ENCODE measurements at regions not wholly inside any gene's neighbourhood (a gene's known extent, or its start where the extent isn't known, plus 50 kb on each side); places are given as distances from the start of the nearest gene placed in this dataset.

- Histone ChIP-seq H4K5ac (ENCODE audit: insufficient read length, low read depth, low read length) (no peak overlapping the region), H3K9me3 (ENCODE audit: insufficient read depth in 2 of 2, low read depth in 1 of 2, low read length in 1 of 2) (no peaks in the 10 kb centered on the region), H2BK12ac (ENCODE audit: low read depth, low read length) (peak overlapping the region; percentile 81; the same call in 1 of the 2 replicates), H2BK15ac (ENCODE audit: low read length) (no peak overlapping the region), H4K20me1 (replicated peaks in 1 of 2; ENCODE audit: control insufficient read depth in 1 of 2, insufficient read depth in 2 of 2, low read length in 2 of 2) (peaks cover 0 to 3% of the 10 kb centered on the region in 2 experiments), H2BK5ac (ENCODE audit: low read depth, low read length) (no peak overlapping the region; the same call in 1 of the 2 replicates), H3K4ac (replicated peaks; ENCODE audit: insufficient read length, low read depth, low read length) (peak overlapping the region; percentile 19), H3K4me2 (ENCODE audit: insufficient read depth in 1 of 2, low read depth in 2 of 2, low read length in 2 of 2) (no peak overlapping the region), H3K23me2 (ENCODE audit: low read depth, low read length) (peaks cover 2% of the 10 kb centered on the region; the same call in 1 of the 2 replicates), H3K14ac (ENCODE audit: insufficient read length) (no peak overlapping the region), H2AFZ (ENCODE audit: low read length) (no peak overlapping the region), H3K23ac (ENCODE audit: insufficient read length) (no peak overlapping the region), H3K79me1 (ENCODE audit: low read depth, low read length) (no peaks in the 10 kb centered on the region), H2AK5ac (ENCODE audit: low read depth, low read length) (peak overlapping the region; percentile 61; the same call in 1 of the 2 replicates), H3K56ac (replicated peaks; ENCODE audit: insufficient read length, low read depth, low read length) (no peak overlapping the region), H4K8ac (ENCODE audit: extremely low read depth, insufficient read depth, low read length) (no peak overlapping the region), H3K18ac (ENCODE audit: extremely low read depth, low read length) (0 out of 2 replicates have a peak overlapping the region, but pooled peaks have one; percentile 16), H2BK20ac (ENCODE audit: low read length) (no peak overlapping the region), H4K91ac (replicated peaks; ENCODE audit: insufficient read length, low read length) (peak overlapping the region; percentile 58), H2BK120ac (replicated peaks; ENCODE audit: low read depth, low read length) (no peak overlapping the region), H3K9ac (replicated peaks in 1 of 4; ENCODE audit: extremely low read depth in 1 of 4, low read depth in 3 of 4, low read length in 3 of 4) (no peak overlapping the region), H3K27me3 (replicated peaks in 1 of 4; ENCODE audit: control insufficient read depth in 3 of 4, extremely low read depth in 1 of 4, insufficient read depth in 3 of 4, low read length in 3 of 4) (peaks cover 0 to 38% (median 28%) of the 10 kb centered on the region in 4 experiments; a peak in 6 of 7 replicates), H3K4me1 (replicated peaks in 1 of 4; ENCODE audit: control insufficient read depth in 3 of 4, insufficient read depth in 4 of 4, low read length in 3 of 4) (peaks cover 2 to 16% (median 9%) of the 10 kb centered on the region in 4 experiments), H3K4me3 (ENCODE audit: extremely low read depth in 1 of 4, insufficient read depth in 2 of 4, low read depth in 3 of 4, low read length in 4 of 4) (no peak overlapping the region), H3K27ac (ENCODE audit: low read depth, low read length) (no peak overlapping the region), H3K36me3 (ENCODE audit: control insufficient read depth in 2 of 4, insufficient read depth in 4 of 4, low read length in 3 of 4) (no peaks in the 10 kb centered on the region), H3K79me2 (ENCODE audit: control insufficient read depth in 1 of 2, insufficient read depth in 2 of 2, low read length in 2 of 2) (no peaks in the 10 kb centered on the region)
- CTCF ChIA-PET (ENCODE audit: partially characterized antibody), result interaction anchor here (1.1 to 4.0 kb wide), 3 partner anchors 9 to 241 kb away, joined by 3 to 17 read pairs (median 6); no protein-coding TSS in a partner anchor
- WGBS, 2 experiments (ENCODE audit: extremely low coverage in 1 of 2, insufficient coverage in 1 of 2, insufficient read length in 1 of 2, insufficient replicate concordance in 2 of 2, low coverage in 1 of 2, low lambda C conversion rate in 2 of 2, missing lambda C conversion rate in 1 of 2), result 89% methylated on average over 10 of the region's 10 CpGs; no CpG with 5 or more reads in 1 of the 2 experiments
- TF ChIP-seq JUND (IDR thresholded peaks at IDR 0.05; ENCODE audit: low read length) (no peak), EP300 (IDR thresholded peaks at IDR 0.05; ENCODE audit: borderline replicate concordance in 1 of 2, low read depth in 2 of 2, low read length in 2 of 2) (no peak), TAF7 (optimal IDR thresholded peaks at IDR 0.05; ENCODE audit: borderline replicate concordance, low read depth, low read length) (no peak)
- FAIRE-seq (no peak), DNase-seq (ENCODE audit: low read depth in 1 of 2, low spot score in 2 of 2) (no peak)
- POLR2A ChIA-PET (ENCODE audit: partially characterized antibody), result no interaction called here
Measured at GRCh38 chr13:112202966-112203365, 136.0 kb downstream of the SOX1 start.
